ENCODE measurements at regions not wholly inside any gene's neighbourhood (a gene's known extent, or its start where the extent isn't known, plus 50 kb on each side); places are given as distances from the start of the nearest gene placed in this dataset.
A peak's percentile ranks its signal among the peaks of the same experiment; 100 is the strongest.
"Not testable (repeated sequence)": the region's sequence is repeated elsewhere in the genome, so short reads cannot be mapped to it uniquely, and the experiment has no call there.

DNA sequence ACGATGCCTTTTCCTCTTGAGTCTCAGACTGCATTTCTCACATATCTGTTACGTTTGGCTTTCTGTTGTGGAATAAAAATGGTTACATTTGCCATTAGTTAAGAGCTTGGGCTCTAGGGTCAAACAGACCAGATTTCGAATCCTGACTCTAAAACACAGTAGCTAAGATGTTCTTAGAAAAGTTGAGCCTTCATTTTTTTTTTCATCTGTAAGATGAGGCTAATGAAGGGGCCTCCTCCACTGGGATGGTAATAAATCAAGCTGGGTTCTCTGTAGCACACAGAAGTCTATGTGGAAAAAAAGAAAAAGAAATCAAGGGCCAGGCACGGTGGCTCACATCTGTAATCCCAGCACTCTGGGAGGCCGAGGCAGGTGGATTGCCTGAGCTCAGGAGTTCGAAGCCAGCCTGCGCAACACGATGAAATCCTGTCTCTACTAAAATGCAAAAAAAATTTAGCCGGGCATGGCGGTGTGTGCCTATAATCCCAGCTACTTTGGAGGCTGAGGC lies 49.9 kb upstream of the CAPRIN1 start:
- no peak for DNase-seq

GRCh38 chr11:33999393-33999792 lies 52.1 kb upstream of the CAPRIN1 start:
- no peak for DNase-seq

DNA sequence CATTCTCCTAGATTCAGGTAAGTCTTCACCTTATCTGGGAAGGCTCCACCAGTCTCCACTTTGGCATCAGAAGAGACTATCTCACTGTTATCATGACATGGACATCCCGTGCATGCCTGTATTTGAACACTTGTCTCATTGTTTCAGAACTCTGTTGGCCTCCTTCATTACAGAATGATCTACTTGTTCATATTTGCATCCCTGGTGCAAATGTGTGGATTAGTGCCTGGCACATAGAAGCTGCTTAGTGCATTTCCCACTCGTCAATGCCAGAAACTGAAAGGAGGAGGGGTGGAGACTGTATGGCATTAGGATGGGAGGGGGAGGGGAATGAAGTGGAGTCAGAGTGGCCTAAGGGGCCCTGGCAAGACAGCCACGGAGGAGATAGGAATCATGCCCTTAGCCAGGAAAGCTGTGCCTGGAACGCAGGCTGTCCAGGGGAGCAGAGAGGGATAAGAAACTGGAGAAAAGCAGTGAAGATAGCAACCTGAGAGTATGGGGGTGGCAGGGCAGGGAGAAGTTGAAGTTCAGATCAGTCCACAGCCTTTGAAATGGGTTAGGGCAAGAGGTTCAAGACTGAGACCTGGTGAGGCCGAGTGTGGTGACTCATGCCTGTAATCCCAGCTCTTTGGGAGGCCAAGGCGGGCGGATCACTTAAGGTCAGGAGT lies 53.8 kb upstream of the CAPRIN1 start:
- no peak for DNase-seq

DNA sequence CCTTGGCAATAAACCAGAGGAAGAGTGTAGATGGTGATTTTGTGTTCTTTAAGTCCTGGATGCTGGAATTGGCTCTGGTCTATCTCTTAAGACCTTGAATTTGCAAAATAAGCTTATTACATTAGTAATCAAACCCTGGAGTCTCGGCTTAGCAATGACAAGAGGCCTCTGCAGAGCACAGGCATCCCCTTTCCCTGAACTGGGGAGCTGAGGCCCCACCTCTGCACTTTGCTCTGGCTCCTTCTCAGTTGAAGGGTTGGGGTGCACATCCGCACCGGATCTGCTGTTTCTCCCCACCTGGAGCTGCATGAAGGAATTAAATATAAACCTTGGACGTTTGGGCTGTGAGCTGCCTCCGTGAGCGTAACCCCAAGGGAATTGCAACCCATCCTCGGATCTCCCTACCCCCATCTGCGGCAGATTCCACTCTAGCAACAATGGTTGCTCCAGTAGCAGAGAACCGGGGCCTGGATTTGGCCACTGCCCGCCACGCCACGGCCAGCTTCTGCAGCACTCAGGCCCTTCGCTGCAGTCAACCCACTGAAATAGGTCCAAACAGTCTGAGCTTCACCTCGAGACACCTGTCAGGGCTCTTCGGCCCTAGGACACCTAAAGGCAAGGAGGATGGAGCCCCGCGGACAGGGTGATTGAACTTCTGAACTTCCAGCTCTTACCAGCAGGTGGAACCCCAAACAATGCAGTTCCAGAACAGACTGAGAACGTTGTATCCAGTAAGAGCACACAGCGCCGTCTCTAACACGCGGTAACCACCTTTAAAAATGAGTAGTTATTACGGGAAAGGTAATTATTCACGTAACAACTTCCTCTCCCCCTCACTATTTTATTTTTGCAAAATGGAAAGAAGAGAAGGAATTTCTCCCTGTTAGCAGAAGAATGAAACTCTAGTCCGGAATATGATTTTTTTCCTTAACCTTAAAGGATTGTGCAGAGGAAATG lies 54.8 kb upstream of the CAPRIN1 start:
- peak; percentile 61 for DNase-seq

DNA sequence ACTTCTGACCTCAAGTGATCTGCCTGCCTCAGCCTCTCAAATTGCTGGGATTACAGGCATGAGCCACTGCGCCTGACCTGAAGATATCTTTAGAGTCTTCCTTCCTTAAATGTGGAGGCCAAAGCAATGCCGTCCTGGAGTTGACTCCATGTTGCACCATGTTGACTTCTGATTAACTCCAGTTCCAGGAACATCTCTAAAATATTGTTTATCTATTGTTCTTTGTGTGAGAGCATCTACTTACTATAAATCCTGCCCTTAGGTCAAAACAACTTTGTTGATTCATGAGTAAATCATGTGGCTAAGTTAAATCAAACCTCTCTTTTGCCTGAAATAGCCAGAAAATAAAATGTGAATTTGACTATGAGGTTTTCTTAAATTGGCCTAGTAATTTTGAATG lies 56.6 kb upstream of the CAPRIN1 start:
- no peak for DNase-seq

DNA sequence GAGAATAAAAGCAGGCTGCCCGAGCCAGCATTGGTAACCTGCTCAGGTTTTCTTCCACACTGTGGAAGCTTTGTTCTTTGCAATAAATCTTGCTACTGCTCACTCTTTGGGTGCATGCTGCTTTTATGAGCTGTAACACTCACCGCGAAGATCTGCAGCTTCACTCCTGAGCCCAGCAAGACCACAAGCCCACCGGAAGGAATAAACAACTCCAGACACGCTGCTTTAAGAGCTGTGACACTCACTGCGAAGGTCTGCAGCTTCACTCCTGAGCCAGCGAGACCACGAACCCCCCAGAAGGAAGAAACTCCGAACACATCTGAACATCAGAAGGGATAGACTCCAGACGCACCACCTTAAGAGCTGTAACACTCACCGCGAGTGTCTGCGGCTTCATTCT lies 60.4 kb upstream of the CAPRIN1 start:
- DNase-seq = not testable (repeated sequence)

DNA sequence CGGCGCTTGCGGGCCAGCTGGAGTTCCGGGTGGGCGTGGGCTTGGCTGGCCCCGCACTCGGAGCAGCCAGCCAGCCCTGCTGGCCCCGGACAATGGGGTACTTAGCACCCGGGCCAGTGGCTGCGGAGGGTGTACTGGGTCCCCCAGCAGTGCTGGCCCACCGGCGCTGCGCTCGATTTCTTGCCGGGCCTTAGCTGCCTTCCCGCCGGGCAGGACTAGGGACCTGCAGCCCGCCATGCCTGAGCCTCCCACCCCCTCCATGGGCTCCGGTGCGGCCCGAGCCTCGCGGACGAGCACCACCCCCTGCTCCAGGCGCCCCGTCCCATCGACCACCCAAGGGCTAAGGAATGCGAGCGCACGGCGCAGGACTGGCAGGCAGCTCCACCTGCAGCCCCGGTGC lies 61.4 kb upstream of the CAPRIN1 start:
- not testable (repeated sequence) for DNase-seq

- DNase-seq = no peak
These were observed 62.1 kb upstream of the CAPRIN1 start for GRCh38 chr11:33989461-33989860.

- DNase-seq = no peak
These were observed 62.8 kb upstream of the CAPRIN1 start for GRCh38 chr11:33988586-33989370.

GRCh38 chr11:33987975-33988580 lies 63.5 kb upstream of the CAPRIN1 start:
- DNase-seq = peak; percentile 71

- no peak for DNase-seq
These were observed 64.0 kb upstream of the CAPRIN1 start for GRCh38 chr11:33987545-33987944.

GRCh38 chr11:33986597-33987501 lies 64.7 kb upstream of the CAPRIN1 start:
- DNase-seq = not testable (repeated sequence)

- DNase-seq = no peak
These were observed 66.7 kb upstream of the CAPRIN1 start for GRCh38 chr11:33984682-33985389.

- no peak for DNase-seq
These were observed 68.9 kb upstream of the CAPRIN1 start for GRCh38 chr11:33982661-33983060.

- no peak for DNase-seq
These were observed 70.6 kb upstream of the CAPRIN1 start for GRCh38 chr11:33980897-33981296.

DNA sequence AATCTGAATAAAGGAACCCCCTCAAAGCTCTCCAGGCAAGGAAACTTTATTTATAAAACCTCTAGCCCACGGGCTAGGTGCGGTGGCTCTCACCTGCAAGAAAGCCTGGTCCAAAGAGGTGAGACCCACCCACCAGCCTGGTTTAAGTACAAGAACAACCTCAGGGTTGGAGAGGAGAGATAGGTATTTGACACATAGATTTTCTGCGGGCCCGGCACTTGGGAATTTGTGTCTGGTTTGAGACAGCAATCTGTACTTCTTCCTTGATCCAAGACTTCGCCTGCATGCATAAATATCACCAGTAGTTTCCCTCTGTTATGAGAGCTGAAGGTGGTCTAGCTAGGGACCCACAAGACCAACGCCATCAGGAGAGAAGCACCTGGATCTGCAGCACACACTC lies 73.2 kb upstream of the CAPRIN1 start:
- no peak for DNase-seq

DNA sequence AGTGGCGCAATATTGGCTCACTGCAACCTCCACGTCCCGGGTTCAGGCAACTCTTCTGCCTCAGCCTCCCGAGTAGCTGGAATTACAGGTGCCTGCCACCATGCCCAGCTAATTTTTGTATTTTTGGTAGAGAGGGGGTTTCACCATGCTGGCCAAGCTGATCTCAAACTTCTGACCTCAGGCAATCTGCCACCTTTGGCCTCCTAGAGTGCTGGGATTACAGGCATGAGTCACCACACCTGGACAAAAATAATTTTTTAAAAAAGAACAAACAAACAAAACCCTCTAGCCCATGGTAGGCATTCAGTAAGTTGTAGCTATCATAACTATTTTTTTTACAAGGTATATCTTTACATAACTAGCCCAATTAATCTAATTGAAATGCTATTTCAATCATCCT lies 73.9 kb upstream of the CAPRIN1 start:
- DNase-seq = no peak

DNA sequence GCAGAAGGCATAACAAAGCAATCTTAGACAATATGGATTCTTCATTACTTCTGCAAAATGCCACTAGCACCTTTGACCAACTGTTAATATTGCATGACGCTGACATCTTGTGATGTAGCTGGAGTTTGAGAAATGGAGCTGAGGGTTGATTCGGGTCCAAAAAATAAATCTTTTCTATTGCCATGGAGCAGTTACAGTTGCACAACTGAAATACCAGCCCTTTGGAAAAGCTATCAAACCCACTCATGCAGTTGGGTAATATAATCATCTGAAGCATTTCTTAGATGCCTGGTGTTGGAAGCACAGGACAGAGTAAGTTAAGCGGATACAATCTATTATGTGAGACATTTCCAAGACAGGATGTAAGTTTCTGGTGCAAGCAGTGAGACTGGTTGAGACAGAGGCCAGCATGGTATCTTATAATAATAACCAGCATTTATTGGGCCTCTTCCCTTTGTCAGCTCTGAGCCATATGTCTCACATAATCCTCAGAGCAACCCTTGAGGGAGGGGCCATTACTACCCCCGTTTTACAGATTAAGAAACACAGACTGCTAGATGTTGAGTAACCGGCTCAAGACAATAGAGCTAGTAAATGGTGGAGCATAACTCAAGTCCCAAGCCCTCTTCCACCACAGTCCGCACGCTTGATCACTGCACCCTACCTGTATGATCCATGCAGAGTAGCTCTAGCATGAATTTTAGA lies 74.9 kb upstream of the CAPRIN1 start:
- DNase-seq = no peak

- DNase-seq = no peak
These were observed 76.7 kb upstream of the CAPRIN1 start for GRCh38 chr11:33974804-33975203.

DNA sequence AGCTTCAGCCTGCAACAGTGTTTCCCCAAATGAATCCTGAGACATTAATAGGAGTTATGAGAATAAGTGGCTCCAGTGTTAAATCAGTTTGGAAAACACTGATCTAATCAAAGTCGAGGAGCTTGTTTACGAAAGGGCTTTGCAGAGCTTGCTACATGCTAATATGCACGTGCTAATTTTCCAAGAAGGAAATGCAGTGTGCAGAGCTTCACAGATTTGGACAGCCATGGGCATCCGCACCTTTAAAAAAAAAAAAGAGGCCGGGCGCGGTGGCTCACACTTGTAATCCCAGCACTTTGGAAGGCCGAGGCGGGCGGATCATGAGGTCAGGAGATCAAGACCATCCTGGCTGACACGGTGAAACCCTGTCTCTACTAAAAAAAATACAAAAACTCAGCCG lies 79.7 kb upstream of the LMO2 start:
- DNase-seq = not testable (repeated sequence)

Data from hindlimb muscle (tissue), 1 donor.